ENCODE measurements at regions not wholly inside any gene's neighbourhood (a gene's known extent, or its start where the extent isn't known, plus 50 kb on each side); places are given as distances from the start of the nearest gene placed in this dataset.

DNA sequence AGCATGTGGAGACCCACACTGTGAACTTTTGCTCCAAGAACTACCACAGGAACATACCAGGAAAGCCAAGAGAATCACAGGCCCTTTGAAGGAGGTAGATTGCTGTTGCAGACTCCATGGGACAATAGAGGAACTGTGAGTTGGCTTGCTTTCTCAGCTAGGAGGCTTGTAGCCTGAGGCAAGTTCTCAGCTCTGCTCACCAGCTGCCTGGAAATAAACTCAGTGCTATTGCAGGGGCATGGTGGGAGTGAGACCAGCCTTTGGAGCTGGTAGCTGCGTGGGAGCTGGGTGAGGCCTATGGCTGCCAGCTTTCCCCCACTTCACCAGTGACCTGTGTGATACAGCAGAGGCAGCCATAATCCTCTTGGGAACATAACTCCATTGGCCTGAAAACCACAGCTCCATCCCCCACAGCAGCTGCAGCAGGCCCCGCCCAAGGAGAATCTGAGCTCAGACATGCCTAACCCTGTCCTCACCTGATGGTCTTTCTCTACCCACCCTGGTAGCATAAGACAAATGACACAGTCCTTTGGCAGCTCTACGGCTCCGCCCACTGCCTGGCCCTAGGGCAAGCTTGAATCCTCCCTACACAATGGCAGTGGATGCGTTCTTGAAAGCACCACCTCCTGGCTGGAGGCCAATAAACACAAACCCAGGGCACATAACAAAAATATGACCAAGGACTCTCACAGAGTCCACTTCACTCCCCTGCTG, 389.5 kb downstream of the KIF4B start:
- TF ChIP-seq, protein P1, sequence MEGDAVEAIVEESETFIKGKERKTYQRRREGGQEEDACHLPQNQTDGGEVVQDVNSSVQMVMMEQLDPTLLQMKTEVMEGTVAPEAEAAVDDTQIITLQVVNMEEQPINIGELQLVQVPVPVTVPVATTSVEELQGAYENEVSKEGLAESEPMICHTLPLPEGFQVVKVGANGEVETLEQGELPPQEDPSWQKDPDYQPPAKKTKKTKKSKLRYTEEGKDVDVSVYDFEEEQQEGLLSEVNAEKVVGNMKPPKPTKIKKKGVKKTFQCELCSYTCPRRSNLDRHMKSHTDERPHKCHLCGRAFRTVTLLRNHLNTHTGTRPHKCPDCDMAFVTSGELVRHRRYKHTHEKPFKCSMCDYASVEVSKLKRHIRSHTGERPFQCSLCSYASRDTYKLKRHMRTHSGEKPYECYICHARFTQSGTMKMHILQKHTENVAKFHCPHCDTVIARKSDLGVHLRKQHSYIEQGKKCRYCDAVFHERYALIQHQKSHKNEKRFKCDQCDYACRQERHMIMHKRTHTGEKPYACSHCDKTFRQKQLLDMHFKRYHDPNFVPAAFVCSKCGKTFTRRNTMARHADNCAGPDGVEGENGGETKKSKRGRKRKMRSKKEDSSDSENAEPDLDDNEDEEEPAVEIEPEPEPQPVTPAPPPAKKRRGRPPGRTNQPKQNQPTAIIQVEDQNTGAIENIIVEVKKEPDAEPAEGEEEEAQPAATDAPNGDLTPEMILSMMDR (IDR thresholded peaks at IDR 0.05; ENCODE audit: low read depth, low read length) = no peak
- DNase-seq (ENCODE audit: low read depth, low spot score) = no peak
- H3K4me3 ChIP-seq (ENCODE audit: low read depth, low read length) = no peak overlapping the region
- in situ Hi-C loops (cut with HindIII; ENCODE audit: low sequenced_read_pairs) = no loop called here

DNA sequence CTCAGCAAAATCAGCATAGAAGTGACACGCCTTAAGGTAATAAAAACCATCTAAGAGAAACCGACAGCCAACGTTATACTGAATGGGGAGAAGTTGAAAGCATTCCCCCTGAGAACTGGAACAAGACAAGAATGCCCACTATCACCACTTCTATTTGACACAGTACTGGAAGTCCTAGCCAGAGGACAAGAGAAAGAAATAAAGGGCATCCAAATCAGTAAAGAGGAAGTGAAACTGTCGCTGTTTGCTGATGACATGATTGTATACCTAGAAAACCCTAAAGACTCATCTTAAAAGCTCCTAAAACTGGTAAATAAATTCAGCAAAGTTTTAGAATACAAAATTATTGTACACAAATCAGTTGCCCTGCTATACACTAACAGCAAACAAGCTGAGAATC, 393.3 kb downstream of the KIF4B start:
- no peak overlapping the region for H3K4me3 ChIP-seq (ENCODE audit: low read depth, low read length)
- TF ChIP-seq, protein P1 (IDR thresholded peaks at IDR 0.05; ENCODE audit: low read depth, low read length) = no peak
- no peak for DNase-seq (ENCODE audit: low read depth, low spot score)
- in situ Hi-C loops (cut with HindIII; ENCODE audit: low sequenced_read_pairs) = no loop called here

DNA sequence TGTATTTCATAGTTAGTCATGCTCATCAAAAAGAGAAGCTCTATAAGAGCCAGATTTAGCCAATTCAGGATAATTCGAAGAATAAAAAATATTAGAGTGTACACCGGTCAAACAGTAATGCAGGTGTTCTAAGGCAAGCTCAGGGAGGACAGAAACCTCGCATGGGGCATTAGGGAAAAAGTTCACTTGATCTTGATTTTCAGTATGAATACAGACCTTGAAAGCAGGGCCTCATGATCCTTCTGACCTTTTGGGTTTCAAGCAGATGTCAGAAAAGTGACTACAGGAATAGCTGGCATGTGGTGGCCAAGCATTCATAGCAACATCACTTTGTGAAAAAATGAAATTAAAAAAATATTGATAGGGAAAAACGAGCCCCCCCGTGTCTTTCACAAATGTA, 394.9 kb downstream of the KIF4B start:
- H3K4me3 ChIP-seq (ENCODE audit: low read depth, low read length) = no peak overlapping the region
- TF ChIP-seq, protein P1 (IDR thresholded peaks at IDR 0.05; ENCODE audit: low read depth, low read length) = no peak
- in situ Hi-C loops (cut with HindIII; ENCODE audit: low sequenced_read_pairs) = no loop called here
- DNase-seq (ENCODE audit: low read depth, low spot score) = no peak

DNA sequence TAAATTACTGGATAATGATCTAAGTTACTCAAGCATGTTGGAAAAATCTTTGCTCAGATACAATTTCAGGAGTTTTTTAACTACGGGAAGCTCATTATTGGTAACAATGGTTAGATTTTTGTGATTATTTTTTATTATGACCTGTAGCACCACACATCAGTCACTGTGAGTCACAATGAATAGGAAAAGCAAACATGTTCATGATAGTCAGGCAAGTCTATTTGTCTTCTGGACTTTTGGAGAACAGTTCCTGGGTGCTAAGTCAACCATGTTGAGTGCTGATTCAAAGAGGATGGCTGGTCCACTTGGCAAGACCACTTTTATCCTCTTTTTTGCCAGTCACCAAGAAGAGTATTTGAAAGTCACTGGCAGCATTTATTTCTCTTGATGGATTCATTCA, 403.2 kb downstream of the KIF4B start:
- no peak for DNase-seq (ENCODE audit: low read depth, low spot score)
- in situ Hi-C loops (cut with HindIII; ENCODE audit: low sequenced_read_pairs) = no loop called here
- H3K4me3 ChIP-seq (ENCODE audit: low read depth, low read length) = no peak overlapping the region

DNA sequence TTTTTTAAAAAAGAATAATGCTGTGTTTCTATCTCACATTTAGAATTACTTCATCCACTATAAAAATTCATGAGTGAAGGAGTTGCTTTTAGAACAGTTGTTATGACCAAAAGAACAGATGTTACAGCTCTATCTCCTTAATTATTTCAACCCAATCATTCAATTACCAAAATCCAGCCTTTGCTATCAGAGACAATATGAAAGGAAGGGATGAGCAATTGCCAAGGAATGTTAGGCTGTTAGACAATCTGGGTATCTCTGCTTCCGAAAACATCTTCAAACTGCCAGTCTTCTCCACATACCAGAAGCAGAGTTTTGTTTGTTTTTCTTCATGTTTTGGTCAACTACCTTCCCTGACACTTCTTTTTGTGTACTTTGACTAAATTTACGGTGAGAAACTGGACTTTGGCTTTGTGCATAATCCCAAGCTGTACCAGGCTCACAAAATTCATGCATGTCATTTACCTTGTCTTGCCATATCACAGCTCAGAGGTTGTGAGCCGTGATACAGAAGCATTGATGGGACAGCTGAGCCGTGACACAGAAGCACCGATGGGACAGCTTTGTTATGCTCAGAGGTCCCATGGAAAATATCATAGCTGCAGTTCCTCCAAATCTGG, 405.5 kb downstream of the KIF4B start:
- DNase-seq (ENCODE audit: low read depth, low spot score) = no peak
- no peak overlapping the region for H3K4me3 ChIP-seq (ENCODE audit: low read depth, low read length)
- TF ChIP-seq, protein P1 (IDR thresholded peaks at IDR 0.05; ENCODE audit: low read depth, low read length) = no peak
- in situ Hi-C loops (cut with HindIII; ENCODE audit: low sequenced_read_pairs) = no loop called here

More for the DNA sequence above, 403.2 kb downstream of the KIF4B start:
- TF ChIP-seq, protein P1 (IDR thresholded peaks at IDR 0.05; ENCODE audit: low read depth, low read length) = no peak

DNA sequence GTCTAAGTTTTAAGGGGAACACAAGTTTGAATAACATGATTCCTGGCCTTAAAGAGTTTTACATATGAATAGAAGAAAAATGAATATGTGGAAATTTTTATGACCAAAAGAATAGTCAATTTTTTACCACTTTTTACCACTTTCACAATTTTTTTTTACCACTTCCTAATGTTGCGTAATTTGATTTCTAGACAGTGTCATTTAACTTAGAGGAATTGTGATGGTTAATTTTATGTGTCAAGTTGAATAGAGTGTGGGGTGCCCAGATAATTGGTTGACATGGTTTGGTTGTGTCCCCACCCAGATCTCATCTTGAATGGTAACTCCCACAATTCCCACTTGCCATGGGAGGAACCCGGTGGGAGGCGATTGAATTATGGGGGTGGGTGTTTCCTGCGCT, 416.6 kb downstream of the KIF4B start:
- no peak overlapping the region for H3K4me3 ChIP-seq (ENCODE audit: low read depth, low read length)
- in situ Hi-C loops (cut with HindIII; ENCODE audit: low sequenced_read_pairs) = no loop called here
- TF ChIP-seq, protein P1 (IDR thresholded peaks at IDR 0.05; ENCODE audit: low read depth, low read length) = no peak
- no peak for DNase-seq (ENCODE audit: low read depth, low spot score)
